Coronary artery (tissue), 2 donors: ENCODE measurements at regions not wholly inside any gene's neighbourhood (a gene's known extent, or its start where the extent isn't known, plus 50 kb on each side); places are given as distances from the start of the nearest gene placed in this dataset.

Experiments used
- DNase-seq: peaks from one replicate; pipeline ENCODE4 v3.0.0-alpha.2; 2017; ENCODE audit warnings: low spot score
- H3K27ac ChIP-seq, 2 donors: fragments of 200-600 bp; sonication (generic); one replicate each; pipeline ENCODE4 v1.5.1; 2016 to 2019
- H3K4me3 ChIP-seq: fragments of 200-600 bp; sonication (generic); 2 replicates; pipeline ENCODE4 v1.5.1; 2016; ENCODE audit warnings: mild to moderate bottlenecking, moderate library complexity
- CTCF ChIP-seq: fragments of 200-600 bp; sonication (generic); IDR thresholded peaks from one replicate; pipeline ENCODE4 v1.5.1; 2019; ENCODE audit warnings: antibody characterized with exemption

GRCh38 chr3:144629381-144629780 is 657.8 kb downstream of the DIPK2A start:
- no peak for DNase-seq
- Histone ChIP-seq H3K4me3 (no peak overlapping the region), H3K27ac (no peak overlapping the region)
- TF ChIP-seq CTCF, result no peak

GRCh38 chr3:144636833-144637232 is 665.2 kb downstream of the DIPK2A start:
- no peak overlapping the region for H3K4me3 ChIP-seq
- TF ChIP-seq CTCF, result no peak
- no peak overlapping the region for H3K27ac ChIP-seq
- DNase-seq, result no peak

- TF ChIP-seq CTCF, result no peak
These were observed 666.4 kb downstream of the DIPK2A start for GRCh38 chr3:144638009-144638408.

GRCh38 chr3:144643771-144644198 is 672.2 kb downstream of the DIPK2A start:
- no peak for DNase-seq
- no peak for TF ChIP-seq CTCF
- Histone ChIP-seq H3K4me3 (no peak overlapping the region), H3K27ac (no peak overlapping the region)

More at GRCh38 chr3:144638009-144638408, 666.4 kb downstream of the DIPK2A start:
- no peak for DNase-seq
- no peak overlapping the region for H3K4me3 ChIP-seq
- no peak overlapping the region for H3K27ac ChIP-seq

GRCh38 chr3:144645300-144645699 is 673.7 kb downstream of the DIPK2A start:
- no peak for DNase-seq
- Histone ChIP-seq H3K27ac (no peak overlapping the region), H3K4me3 (no peak overlapping the region)
- no peak for TF ChIP-seq CTCF

GRCh38 chr3:144650380-144650779 is 678.8 kb downstream of the DIPK2A start:
- H3K4me3 ChIP-seq, result no peak overlapping the region
- no peak for DNase-seq
- TF ChIP-seq CTCF, result no peak

GRCh38 chr3:144652573-144652972 is 681.0 kb downstream of the DIPK2A start:
- H3K4me3 ChIP-seq, result no peak overlapping the region

More at GRCh38 chr3:144650380-144650779, 678.8 kb downstream of the DIPK2A start:
- no peak overlapping the region for H3K27ac ChIP-seq

More at GRCh38 chr3:144652573-144652972, 681.0 kb downstream of the DIPK2A start:
- no peak for DNase-seq
- no peak overlapping the region for H3K27ac ChIP-seq
- TF ChIP-seq CTCF, result no peak
